Activated CD4-positive, alpha-beta T cell treated with anti-CD3 and anti-CD28 coated beads, Interleukin-2, amount 50 U/mL, for 24 hours (primary cell): ENCODE measurements at regions not wholly inside any gene's neighbourhood (a gene's known extent, or its start where the extent isn't known, plus 50 kb on each side); places are given as distances from the start of the nearest gene placed in this dataset.
"Not testable (repeated sequence)": the region's sequence is repeated elsewhere in the genome, so short reads cannot be mapped to it uniquely, and the experiment has no call there.

Source experiments
- DNase-seq, 2 donors: peaks; one replicate each; pipeline ENCODE4 v3.0.0-alpha.2; 2020; ENCODE audit warnings: low read depth in 1 of 2, low spot score in 1 of 2

DNA sequence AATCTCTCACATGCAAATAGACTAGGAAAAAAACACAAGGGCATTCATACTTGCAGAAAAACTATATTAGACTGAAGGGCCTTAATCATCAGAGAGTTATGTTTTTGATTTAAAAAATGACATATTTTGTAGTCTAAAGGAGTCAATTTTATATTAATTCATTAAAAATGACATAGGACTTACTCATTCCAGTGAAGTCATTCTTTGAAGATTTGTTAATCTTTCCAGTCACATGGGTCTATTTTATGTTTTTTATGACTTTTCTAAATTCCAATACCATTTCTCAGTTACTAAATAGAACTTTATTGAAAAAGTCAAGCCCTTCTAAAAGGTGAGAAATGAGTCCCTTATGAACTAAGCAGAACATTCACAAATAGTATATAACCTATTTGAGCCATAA lies 743.8 kb upstream of the INTU start:
- DNase-seq, result no peak

- no peak for DNase-seq
Measured at GRCh38 chr4:126890383-126890782, 742.4 kb upstream of the INTU start.

- DNase-seq, result no peak
Measured at GRCh38 chr4:126890994-126891393, 741.8 kb upstream of the INTU start.

DNA sequence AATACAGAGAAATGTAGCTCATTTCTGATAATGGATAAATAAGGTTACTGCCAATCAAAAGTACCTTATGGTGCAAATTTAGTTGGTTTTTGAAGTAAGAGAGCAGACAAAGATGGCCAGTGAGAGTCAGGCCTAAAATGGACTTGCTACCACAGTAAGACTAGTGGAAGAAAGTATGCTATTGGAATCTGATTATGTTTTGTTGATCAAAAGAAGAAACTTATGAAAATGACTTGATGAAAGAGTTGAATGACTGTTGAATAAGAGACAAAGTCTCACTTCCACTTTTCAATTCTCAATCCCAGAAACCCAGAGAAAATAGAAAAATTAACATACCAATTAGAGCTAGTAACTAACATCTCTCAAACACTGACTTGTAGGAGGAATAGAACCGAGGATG lies 737.8 kb upstream of the INTU start:
- DNase-seq, result no peak

DNA sequence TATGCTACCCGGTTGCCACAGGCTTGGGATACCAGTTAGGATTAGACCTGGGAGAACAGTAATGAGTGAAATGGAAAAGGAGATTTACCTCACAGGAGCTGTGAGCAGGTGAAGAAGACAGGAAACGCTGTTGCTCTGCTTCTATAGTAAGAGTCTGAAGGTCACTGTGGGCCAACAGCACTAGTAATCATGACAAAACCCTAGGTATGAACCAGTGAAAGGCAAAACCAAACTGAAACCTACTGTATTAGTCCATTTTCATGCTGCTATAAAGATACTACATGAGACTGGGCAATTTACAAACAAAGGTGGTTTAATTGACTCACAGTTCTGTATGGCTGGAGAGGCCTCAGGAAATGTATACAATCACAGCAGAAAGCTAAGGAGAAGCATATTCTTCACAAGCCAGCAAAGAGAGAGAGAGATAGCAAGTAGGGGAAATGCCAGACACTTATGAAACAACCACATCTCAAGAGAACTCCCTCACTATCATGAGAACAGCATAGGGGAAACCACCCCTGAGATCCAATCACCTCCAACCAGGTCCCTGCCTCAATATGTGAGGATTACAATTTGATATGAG lies 736.7 kb upstream of the INTU start:
- DNase-seq, result no peak

GRCh38 chr4:126897038-126897437 lies 735.7 kb upstream of the INTU start:
- no peak for DNase-seq

DNA sequence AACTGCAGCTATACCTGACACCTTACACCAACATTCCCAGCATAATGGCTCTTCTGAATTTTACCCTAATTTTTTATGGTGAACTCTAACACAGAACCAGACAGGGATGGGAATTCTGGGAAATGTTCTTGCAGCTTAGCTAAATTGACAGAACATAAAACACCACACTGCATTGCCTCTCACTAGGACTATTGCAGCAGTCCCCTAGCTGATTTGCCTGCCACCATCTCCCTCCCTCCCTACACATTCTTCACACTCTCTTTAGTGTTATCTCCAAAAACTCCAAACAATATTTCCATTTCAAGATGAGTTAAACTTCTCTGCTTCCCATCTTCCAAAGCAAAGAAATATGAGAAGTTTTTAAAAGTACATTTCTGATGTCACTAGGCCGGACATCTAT lies 733.9 kb upstream of the INTU start:
- no peak for DNase-seq

DNA sequence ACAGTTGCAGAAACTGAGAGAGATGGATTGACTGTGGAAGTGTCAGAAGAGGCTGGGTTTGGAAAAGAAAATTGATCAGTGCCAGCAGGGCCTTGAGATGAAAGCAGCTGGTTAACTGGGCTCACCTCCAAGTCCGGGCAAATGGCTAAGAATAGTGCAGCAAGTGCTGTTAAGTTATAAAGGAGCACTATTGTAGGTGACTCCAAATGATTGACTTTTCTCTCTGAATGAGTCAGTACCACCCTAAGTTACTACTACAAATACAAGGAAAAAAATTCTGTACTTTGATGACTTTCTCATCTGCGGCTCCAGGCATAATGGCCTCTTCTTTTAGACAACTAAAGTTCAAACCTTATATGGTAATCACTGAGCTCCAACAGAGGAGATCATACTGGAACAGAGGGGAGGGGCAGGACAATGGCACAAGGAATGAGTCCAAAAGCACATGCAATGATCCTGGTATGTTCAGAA lies 733.4 kb upstream of the INTU start:
- no peak for DNase-seq

DNA sequence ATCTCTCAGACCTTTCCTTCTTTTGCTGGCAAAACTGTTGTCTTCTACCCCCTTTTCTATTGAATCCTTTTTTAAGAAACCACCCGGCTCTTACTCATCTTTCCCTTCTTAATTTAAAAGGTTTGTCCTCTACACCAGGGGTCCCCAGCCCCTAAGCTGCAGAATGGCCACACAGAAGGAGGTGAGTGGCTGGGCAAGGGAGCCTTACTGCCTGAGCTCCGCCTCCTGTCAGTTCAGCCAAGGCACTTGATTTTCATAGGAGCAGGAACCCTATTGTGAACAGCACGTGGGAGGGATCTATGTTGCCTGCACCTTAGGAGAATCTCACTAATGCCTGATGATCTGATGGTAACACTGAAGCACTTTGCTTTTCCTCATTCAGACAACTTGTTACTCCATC lies 726.3 kb upstream of the INTU start:
- no peak for DNase-seq

DNA sequence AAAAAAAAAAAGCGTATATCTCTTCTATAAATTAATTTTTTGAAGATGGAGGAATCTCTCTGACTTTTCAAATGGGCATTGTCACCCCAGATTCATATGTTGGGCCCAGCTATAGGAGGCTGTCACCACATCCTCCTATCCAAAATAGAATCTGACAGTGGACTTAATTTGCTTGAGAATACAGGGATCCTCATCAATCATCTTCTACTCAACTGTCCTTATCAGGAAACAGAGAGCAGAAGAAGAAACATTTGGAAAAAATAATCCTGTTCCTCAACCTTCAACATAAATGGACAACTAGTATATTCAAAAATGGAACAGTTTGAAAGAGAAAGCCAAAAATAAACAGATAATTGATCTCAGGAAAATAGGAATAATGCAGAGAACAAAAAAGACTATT lies 725.4 kb upstream of the INTU start:
- no peak for DNase-seq

GRCh38 chr4:126916049-126916625 lies 716.6 kb upstream of the INTU start:
- no peak for DNase-seq

- DNase-seq, result no peak
Measured at GRCh38 chr4:126916626-126917140, 716.1 kb upstream of the INTU start.

DNA sequence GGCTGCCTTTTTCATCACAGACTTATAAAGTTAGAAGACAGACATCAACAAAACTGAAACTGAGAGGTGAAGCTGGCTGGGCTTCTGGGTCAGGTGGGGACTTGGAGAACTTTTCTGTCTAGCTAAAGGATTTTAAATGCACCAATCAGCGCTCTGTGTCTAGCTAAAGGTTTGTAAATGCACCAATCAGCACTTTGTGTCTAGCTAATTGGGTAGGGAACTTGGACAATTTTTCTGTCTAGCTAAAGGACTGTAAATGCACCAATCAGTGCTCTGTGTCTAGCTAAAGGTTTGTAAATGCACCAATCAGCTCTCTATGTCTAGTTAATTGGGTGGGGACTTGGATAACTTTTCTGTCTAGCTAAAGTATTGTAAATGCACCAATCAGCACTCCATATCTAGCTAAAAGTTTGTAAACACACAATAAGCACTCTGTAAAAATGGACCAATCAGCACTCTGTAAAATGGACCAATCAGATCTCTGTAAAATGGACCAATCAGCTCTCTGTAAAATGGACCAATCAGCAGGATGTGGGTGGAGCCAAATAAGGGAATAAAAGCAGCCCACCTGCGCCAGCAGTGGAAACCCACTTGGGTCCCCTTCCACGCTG lies 710.3 kb upstream of the INTU start:
- not testable (repeated sequence) for DNase-seq

- no peak for DNase-seq
Measured at GRCh38 chr4:126924237-126924636, 708.5 kb upstream of the INTU start.

DNA sequence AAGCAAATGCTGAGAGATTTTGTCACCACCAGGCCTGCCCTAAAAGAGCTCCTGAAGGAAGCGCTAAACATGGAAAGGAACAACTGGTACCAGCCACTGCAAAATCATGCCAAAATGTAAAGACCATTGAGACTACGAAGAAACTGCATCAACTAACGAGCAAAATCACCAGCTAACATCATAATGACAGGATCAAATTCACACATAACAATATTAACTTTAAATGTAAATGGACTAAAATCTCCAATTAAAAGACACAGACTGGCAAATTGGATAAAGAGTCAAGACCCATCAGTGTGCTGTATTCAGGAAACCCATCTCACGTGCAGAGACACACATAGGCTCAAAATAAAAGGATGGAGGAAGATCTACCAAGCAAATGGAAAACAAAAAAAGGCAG lies 702.7 kb upstream of the INTU start:
- not testable (repeated sequence) for DNase-seq

DNA sequence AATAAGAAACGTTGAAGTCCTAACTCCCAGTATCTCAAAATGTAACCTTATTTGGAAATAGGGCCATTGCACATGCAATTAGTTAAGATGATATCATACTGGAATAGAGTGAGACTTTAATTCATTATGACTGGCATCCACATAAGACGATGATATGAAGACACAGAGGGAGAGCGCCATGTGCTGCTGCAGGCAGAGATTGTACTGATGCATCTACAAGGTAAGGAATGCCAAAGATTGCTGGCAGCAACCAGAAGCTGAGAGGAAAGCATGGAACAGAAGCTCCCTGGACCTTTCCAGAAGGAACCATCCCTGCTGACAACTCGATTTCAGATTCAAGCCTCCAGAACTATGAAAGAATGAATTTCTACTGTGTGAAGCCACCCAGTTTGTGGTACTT lies 697.0 kb upstream of the INTU start:
- DNase-seq, result no peak

- DNase-seq, result no peak
Measured at GRCh38 chr4:126937342-126937741, 695.4 kb upstream of the INTU start.

GRCh38 chr4:126937846-126938422 lies 694.8 kb upstream of the INTU start:
- no peak for DNase-seq

GRCh38 chr4:126939401-126939800 lies 693.4 kb upstream of the INTU start:
- DNase-seq, result no peak

DNA sequence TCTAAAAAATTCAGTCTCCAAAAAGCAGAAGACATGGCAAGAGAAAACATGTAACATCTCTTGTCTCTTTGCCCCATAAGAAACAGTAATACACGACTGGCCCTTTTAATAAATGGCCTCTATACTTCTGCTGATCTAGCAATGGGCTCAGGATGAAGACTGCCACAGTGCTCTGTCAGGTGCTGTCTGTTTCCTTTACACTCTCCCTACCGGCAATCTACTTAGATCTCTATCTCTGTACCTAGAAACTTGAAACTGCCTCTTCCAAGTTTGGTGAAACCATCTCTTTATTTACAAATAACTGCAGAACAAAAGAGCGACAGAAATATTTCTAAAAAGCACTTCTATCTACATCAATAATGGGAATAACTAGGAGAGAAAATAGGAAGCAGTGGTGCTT lies 685.2 kb upstream of the INTU start:
- DNase-seq, result no peak

GRCh38 chr4:126954537-126955291 lies 678.0 kb upstream of the INTU start:
- no peak for DNase-seq
